IMR-90 (cell line): ENCODE measurements at regions not wholly inside any gene's neighbourhood (a gene's known extent, or its start where the extent isn't known, plus 50 kb on each side); places are given as distances from the start of the nearest gene placed in this dataset.

Experiments
- ATAC-seq: fragments of 200-7000 bp; cut with Tn5 transposase; 2 replicates; pipeline ENCODE4 v1.9.1; 2020; ENCODE audit warnings: low read depth, mild to moderate bottlenecking, moderate library complexity
- BruUV-seq: library from RNA; stranded (reverse); fragments of 400-500 nt; replicated peaks from 2 replicates; lab custom pipeline; 2021; lab: Mats Ljungman, UMichigan
- CTCF ChIA-PET: fragments of 300-600 bp; formaldehyde crosslinking; extraction: SDS; loops from one replicate; lab custom pipeline; 2021; ENCODE audit warnings: antibody characterized with exemption; lab: Yijun Ruan, JAX
- POLR2A ChIA-PET: fragments of 300-600 bp; sonication (Branson Sonifier 250); formaldehyde crosslinking; loops from one replicate; lab custom pipeline; 2022; ENCODE audit warnings: antibody characterized with exemption; ENCODE audit not compliant: unreplicated experiment; lab: Charles Lee
- DNase-seq: peaks from one replicate; pipeline ENCODE4 v3.0.0; 2013
- H2AFZ ChIP-seq: replicated peaks from 2 replicates; pipeline ENCODE3; 2013; ENCODE audit warnings: low read length, mild to moderate bottlenecking; ENCODE audit not compliant: poor library complexity
- H2AK5ac ChIP-seq: 2 replicates; pipeline ENCODE4 v1.6.1; 2013; ENCODE audit warnings: low read depth, low read length, inconsistent platforms
- H2AK9ac ChIP-seq: replicated peaks from 2 replicates; pipeline ENCODE3; 2013; ENCODE audit warnings: mild to moderate bottlenecking, low read depth, low read length, moderate library complexity; ENCODE audit not compliant: poor library complexity
- H2BK120ac ChIP-seq: 2 replicates; pipeline ENCODE4 v1.6.1; 2013; ENCODE audit warnings: low read depth, low read length, inconsistent platforms
- H2BK15ac ChIP-seq: 3 replicates; pipeline ENCODE4 v1.6.1; 2013; ENCODE audit warnings: low read depth, low read length, inconsistent platforms
- H2BK20ac ChIP-seq: 2 replicates; pipeline ENCODE4 v1.6.1; 2013; ENCODE audit warnings: low read depth, mild to moderate bottlenecking, inconsistent platforms, low read length, moderate library complexity
- H2BK5ac ChIP-seq: 2 replicates; pipeline ENCODE4 v1.6.1; 2013; ENCODE audit warnings: mild to moderate bottlenecking, low read depth, low read length, inconsistent platforms; ENCODE audit not compliant: poor library complexity, severe bottlenecking
- H3K14ac ChIP-seq: replicated peaks from 2 replicates; pipeline ENCODE4 v1.6.1; 2013; ENCODE audit warnings: low read depth, low read length, inconsistent platforms
- H3K18ac ChIP-seq: 2 replicates; pipeline ENCODE4 v1.6.1; 2013; ENCODE audit warnings: low read depth, low read length, control low read depth
- H3K23ac ChIP-seq: 2 replicates; pipeline ENCODE4 v1.6.1; 2013; ENCODE audit warnings: low read depth, low read length, inconsistent platforms
- H3K27ac ChIP-seq: 2 replicates; pipeline ENCODE4 v1.5.1; 2013; ENCODE audit warnings: mild to moderate bottlenecking, control low read depth, low read length; ENCODE audit not compliant: insufficient read depth
- H3K27me3 ChIP-seq: 2 replicates; pipeline ENCODE4 v1.6.1; 2013; ENCODE audit warnings: low read length; ENCODE audit not compliant: control insufficient read depth, insufficient read depth
- H3K36me3 ChIP-seq: 2 replicates; pipeline ENCODE4 v1.6.1; 2013; ENCODE audit warnings: low read length, mixed read lengths; ENCODE audit not compliant: control insufficient read depth, insufficient read depth
- H3K4ac ChIP-seq: 2 replicates; pipeline ENCODE4 v1.6.1; 2013; ENCODE audit warnings: low read depth, low read length, inconsistent platforms
- H3K4me1 ChIP-seq: 2 replicates; pipeline ENCODE4 v1.6.1; 2013; ENCODE audit warnings: low read length, mixed read lengths; ENCODE audit not compliant: control insufficient read depth, insufficient read depth
- H3K4me2 ChIP-seq: 2 replicates; pipeline ENCODE4 v1.6.1; 2013; ENCODE audit warnings: low read depth, mild to moderate bottlenecking, control low read depth, low read length, moderate library complexity
- H3K4me3 ChIP-seq: 2 replicates; pipeline ENCODE4 v1.5.1; 2013; ENCODE audit warnings: low read depth, mild to moderate bottlenecking, control low read depth, low read length, moderate library complexity; ENCODE audit not compliant: insufficient read depth
- H3K56ac ChIP-seq: 2 replicates; pipeline ENCODE4 v1.6.1; 2013; ENCODE audit warnings: low read length, inconsistent platforms; ENCODE audit not compliant: insufficient read depth; ENCODE audit errors: extremely low read depth
- H3K79me1 ChIP-seq, 2 experiments: 2 replicates each; pipeline ENCODE4 v1.6.1; 2013; ENCODE audit warnings: low read length in 2 of 2, inconsistent platforms in 1 of 2, low read depth in 1 of 2
- H3K9ac ChIP-seq: 2 replicates; pipeline ENCODE4 v1.6.1; 2013; ENCODE audit warnings: low read depth, low read length, control low read depth
- H3K9me1 ChIP-seq: 2 replicates; pipeline ENCODE4 v1.6.1; 2013; ENCODE audit warnings: low read length, inconsistent platforms; ENCODE audit not compliant: insufficient read depth
- H3K9me3 ChIP-seq: 2 replicates; pipeline ENCODE4 v1.6.1; 2013; ENCODE audit warnings: low read length; ENCODE audit not compliant: control insufficient read depth, insufficient read depth
- H4K20me1 ChIP-seq: 2 replicates; pipeline ENCODE4 v1.6.1; 2013; ENCODE audit warnings: low read length, inconsistent platforms; ENCODE audit not compliant: insufficient read depth
- H4K5ac ChIP-seq: 2 replicates; pipeline ENCODE4 v1.6.1; 2013; ENCODE audit warnings: mild to moderate bottlenecking, low read depth, low read length, control low read depth
- H4K8ac ChIP-seq, 2 experiments: 2 replicates each; pipeline ENCODE4 v1.6.1; 2013; ENCODE audit warnings: low read depth in 2 of 2, low read length in 2 of 2, control low read depth in 1 of 2, inconsistent platforms in 1 of 2
- H4K91ac ChIP-seq: 2 replicates; pipeline ENCODE4 v1.6.1; 2013; ENCODE audit warnings: low read depth, low read length, inconsistent platforms; ENCODE audit not compliant: insufficient read depth
- CEBPB ChIP-seq: IDR thresholded peaks from 2 replicates; pipeline ENCODE4 v1.6.1; 2012; ENCODE audit warnings: low read depth, low read length, improper control_type of control experiment
- WGBS, 2 experiments: methylation state at CpG; one replicate each; pipeline versions ENCODE4 v1.1.5 to v1.1.7; 2013; ENCODE audit warnings: missing lambda C conversion rate in 2 of 2; ENCODE audit not compliant: insufficient read length in 1 of 2; ENCODE audit errors: extremely low coverage in 2 of 2; 5-methylcytosine and 5-hydroxymethylcytosine counted together
- dilution Hi-C: fragments of 300-500 bp; cut with HindIII; formaldehyde crosslinking; loops from one replicate; pipeline ENCODE4 v1.14.3; 2018; ENCODE audit warnings: low sequenced_read_pairs; ENCODE audit not compliant: unreplicated experiment
- in situ Hi-C: fragments of 300-500 bp; cut with MboI; formaldehyde crosslinking; loops from 3 replicates; pipeline ENCODE4 v1.14.3; 2019; ENCODE audit warnings: low sequenced_read_pairs, inconsistent platforms, mixed read lengths
- intact Hi-C: fragments of 100-400 bp; cut with micrococcal nuclease; formaldehyde crosslinking; loops from 2 replicates; pipeline ENCODE4 v1.10.0; 2022
- TF ChIP-seq, protein P1 (sequence below): conservative IDR thresholded peaks from 2 replicates; pipeline ENCODE4 v1.5.1; 2012; ENCODE audit warnings: mild to moderate bottlenecking, low read depth, low read length, improper control_type of control experiment

DNA sequence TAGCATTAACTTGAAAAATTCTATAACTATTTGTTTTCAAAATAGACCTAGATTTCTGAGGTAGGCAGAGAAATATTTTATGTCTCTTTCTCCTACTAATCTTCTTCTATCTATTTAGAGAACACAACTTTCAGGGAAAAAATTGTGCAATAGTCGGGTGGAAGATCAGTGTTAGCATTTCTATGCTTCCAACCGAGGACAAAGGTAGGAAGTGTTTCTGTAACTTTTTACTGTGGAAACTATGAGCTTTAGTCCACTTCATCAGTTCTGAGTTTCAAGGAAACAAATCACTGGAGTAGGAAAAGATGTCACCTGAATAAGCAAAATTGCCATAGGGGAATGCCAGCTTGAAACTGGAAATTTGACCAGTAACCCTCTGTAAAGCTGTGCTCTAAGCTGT lies 207.7 kb upstream of the CTAGE1 start:
- Histone ChIP-seq H2AK9ac (no peak overlapping the region), H2BK20ac (no peak overlapping the region), H3K4ac (no peak overlapping the region), H3K4me3 (no peak overlapping the region), H2AK5ac (no peak overlapping the region), H3K56ac (no peak overlapping the region), H3K9me1 (no peaks in the 10 kb centered on the region), H3K36me3 (no peaks in the 10 kb centered on the region), H4K8ac (no peak overlapping the region), H3K9ac (no peak overlapping the region), H2AFZ (no peak overlapping the region), H3K14ac (no peak overlapping the region), H3K4me1 (no peaks in the 10 kb centered on the region), H4K20me1 (no peaks in the 10 kb centered on the region), H2BK15ac (no peak overlapping the region), H2BK120ac (no peak overlapping the region), H2BK5ac (no peak overlapping the region), H3K4me2 (no peak overlapping the region), H3K18ac (no peak overlapping the region), H3K27ac (no peak overlapping the region), H4K5ac (no peak overlapping the region), H4K91ac (no peak overlapping the region), H3K23ac (no peak overlapping the region), H3K27me3 (no peaks in the 10 kb centered on the region; the same call in 1 of the 2 replicates), H3K9me3 (no peaks in the 10 kb centered on the region), H3K79me1 (no peaks in the 10 kb centered on the region)
- BruUV-seq = no TSS peak
- dilution Hi-C loops (no loop called here), in situ Hi-C loops (no loop called here), intact Hi-C loops (no loop called here)
- ATAC-seq (no peak), DNase-seq (no peak)
- POLR2A ChIA-PET = no interaction called here
- WGBS, 2 experiments = no CpG with 5 or more reads among the region's 2 CpGs
- CTCF ChIA-PET = interaction anchor here (0.7 kb wide), 1 partner anchor 632 kb away, joined by 3 read pairs; no protein-coding TSS in a partner anchor
- TF ChIP-seq, protein P1, sequence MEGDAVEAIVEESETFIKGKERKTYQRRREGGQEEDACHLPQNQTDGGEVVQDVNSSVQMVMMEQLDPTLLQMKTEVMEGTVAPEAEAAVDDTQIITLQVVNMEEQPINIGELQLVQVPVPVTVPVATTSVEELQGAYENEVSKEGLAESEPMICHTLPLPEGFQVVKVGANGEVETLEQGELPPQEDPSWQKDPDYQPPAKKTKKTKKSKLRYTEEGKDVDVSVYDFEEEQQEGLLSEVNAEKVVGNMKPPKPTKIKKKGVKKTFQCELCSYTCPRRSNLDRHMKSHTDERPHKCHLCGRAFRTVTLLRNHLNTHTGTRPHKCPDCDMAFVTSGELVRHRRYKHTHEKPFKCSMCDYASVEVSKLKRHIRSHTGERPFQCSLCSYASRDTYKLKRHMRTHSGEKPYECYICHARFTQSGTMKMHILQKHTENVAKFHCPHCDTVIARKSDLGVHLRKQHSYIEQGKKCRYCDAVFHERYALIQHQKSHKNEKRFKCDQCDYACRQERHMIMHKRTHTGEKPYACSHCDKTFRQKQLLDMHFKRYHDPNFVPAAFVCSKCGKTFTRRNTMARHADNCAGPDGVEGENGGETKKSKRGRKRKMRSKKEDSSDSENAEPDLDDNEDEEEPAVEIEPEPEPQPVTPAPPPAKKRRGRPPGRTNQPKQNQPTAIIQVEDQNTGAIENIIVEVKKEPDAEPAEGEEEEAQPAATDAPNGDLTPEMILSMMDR = no peak
- peak; percentile 50 for TF ChIP-seq CEBPB
